ENCODE measurements at regions not wholly inside any gene's neighbourhood (a gene's known extent, or its start where the extent isn't known, plus 50 kb on each side); places are given as distances from the start of the nearest gene placed in this dataset.

- in situ Hi-C loops (cut with MboI; ENCODE audit: low sequenced_read_pairs, unreplicated experiment): no loop called here
- TF ChIP-seq CTCF (IDR thresholded peaks at IDR 0.05; ENCODE audit: borderline replicate concordance, control extremely low read depth, extremely low read depth, insufficient read depth, missing control alignments): no peak
These were observed 288.0 kb upstream of the PRMT6 start for GRCh38 chr1:106768501-106768900.

GRCh38 chr1:106773206-106773605 is 283.3 kb upstream of the PRMT6 start:
- DNase-seq (ENCODE audit: low spot score): no peak
- no peak for TF ChIP-seq CTCF (IDR thresholded peaks at IDR 0.05; ENCODE audit: borderline replicate concordance, control extremely low read depth, extremely low read depth, insufficient read depth, missing control alignments)
- in situ Hi-C loops (cut with MboI; ENCODE audit: low sequenced_read_pairs, unreplicated experiment): no loop called here

More at GRCh38 chr1:106768501-106768900, 288.0 kb upstream of the PRMT6 start:
- no peak for DNase-seq (ENCODE audit: low spot score)

GRCh38 chr1:106780066-106780465 is 276.4 kb upstream of the PRMT6 start:
- in situ Hi-C loops (cut with MboI; ENCODE audit: low sequenced_read_pairs, unreplicated experiment): no loop called here
- TF ChIP-seq CTCF (IDR thresholded peaks at IDR 0.05; ENCODE audit: borderline replicate concordance, control extremely low read depth, extremely low read depth, insufficient read depth, missing control alignments): no peak
- DNase-seq (ENCODE audit: low spot score): no peak

GRCh38 chr1:106780806-106781569 is 275.5 kb upstream of the PRMT6 start:
- DNase-seq (ENCODE audit: low spot score): no peak
- no peak for TF ChIP-seq CTCF (IDR thresholded peaks at IDR 0.05; ENCODE audit: borderline replicate concordance, control extremely low read depth, extremely low read depth, insufficient read depth, missing control alignments)
- in situ Hi-C loops (cut with MboI; ENCODE audit: low sequenced_read_pairs, unreplicated experiment): no loop called here

- in situ Hi-C loops (cut with MboI; ENCODE audit: low sequenced_read_pairs, unreplicated experiment): no loop called here
- no peak for TF ChIP-seq CTCF (IDR thresholded peaks at IDR 0.05; ENCODE audit: borderline replicate concordance, control extremely low read depth, extremely low read depth, insufficient read depth, missing control alignments)
These were observed 271.3 kb upstream of the PRMT6 start for GRCh38 chr1:106785176-106785575.

GRCh38 chr1:106787520-106787919 is 269.0 kb upstream of the PRMT6 start:
- in situ Hi-C loops (cut with MboI; ENCODE audit: low sequenced_read_pairs, unreplicated experiment): no loop called here
- no peak for TF ChIP-seq CTCF (IDR thresholded peaks at IDR 0.05; ENCODE audit: borderline replicate concordance, control extremely low read depth, extremely low read depth, insufficient read depth, missing control alignments)
- DNase-seq (ENCODE audit: low spot score): no peak

More at GRCh38 chr1:106785176-106785575, 271.3 kb upstream of the PRMT6 start:
- DNase-seq (ENCODE audit: low spot score): no peak

Measured in GM13976 (cell line).